ENCODE measurements at regions not wholly inside any gene's neighbourhood (a gene's known extent, or its start where the extent isn't known, plus 50 kb on each side); places are given as distances from the start of the nearest gene placed in this dataset.
"Not testable (repeated sequence)": the region's sequence is repeated elsewhere in the genome, so short reads cannot be mapped to it uniquely, and the experiment has no call there.

DNA sequence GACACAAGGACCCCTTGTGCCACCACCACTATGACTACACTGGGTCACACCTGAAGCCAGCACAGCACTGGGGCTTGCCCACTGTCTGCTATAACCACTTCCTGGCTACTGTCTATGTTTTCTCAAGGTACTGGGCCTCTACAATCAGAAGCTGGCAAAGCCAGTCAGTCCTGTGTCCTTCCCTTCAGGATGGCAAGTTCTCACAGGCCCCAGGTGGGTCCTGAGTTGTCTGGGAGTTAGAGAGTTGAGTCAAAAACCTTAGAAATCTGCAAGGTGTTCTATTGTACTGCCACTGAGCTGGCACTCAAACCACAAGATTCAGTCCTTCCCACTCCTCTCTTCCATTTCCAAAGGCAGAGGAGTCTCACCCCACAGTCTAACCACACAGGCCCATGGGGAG, 705.5 kb downstream of the IPMK start:
- DNase-seq (ENCODE audit: low spot score) = no peak
- Mint-ChIP-seq H3K9me3 (ENCODE audit: unreplicated experiment) (no peaks in the 10 kb centered on the region), H3K4me1 (ENCODE audit: unreplicated experiment) (no peaks in the 10 kb centered on the region), H3K27ac (ENCODE audit: unreplicated experiment) (no peak overlapping the region), H3K36me3 (ENCODE audit: low read depth, unreplicated experiment) (no peaks in the 10 kb centered on the region), H3K4me3 (ENCODE audit: unreplicated experiment) (no peak overlapping the region), H3K27me3 (ENCODE audit: unreplicated experiment) (no peaks in the 10 kb centered on the region)
- TF ChIP-seq, protein P1, sequence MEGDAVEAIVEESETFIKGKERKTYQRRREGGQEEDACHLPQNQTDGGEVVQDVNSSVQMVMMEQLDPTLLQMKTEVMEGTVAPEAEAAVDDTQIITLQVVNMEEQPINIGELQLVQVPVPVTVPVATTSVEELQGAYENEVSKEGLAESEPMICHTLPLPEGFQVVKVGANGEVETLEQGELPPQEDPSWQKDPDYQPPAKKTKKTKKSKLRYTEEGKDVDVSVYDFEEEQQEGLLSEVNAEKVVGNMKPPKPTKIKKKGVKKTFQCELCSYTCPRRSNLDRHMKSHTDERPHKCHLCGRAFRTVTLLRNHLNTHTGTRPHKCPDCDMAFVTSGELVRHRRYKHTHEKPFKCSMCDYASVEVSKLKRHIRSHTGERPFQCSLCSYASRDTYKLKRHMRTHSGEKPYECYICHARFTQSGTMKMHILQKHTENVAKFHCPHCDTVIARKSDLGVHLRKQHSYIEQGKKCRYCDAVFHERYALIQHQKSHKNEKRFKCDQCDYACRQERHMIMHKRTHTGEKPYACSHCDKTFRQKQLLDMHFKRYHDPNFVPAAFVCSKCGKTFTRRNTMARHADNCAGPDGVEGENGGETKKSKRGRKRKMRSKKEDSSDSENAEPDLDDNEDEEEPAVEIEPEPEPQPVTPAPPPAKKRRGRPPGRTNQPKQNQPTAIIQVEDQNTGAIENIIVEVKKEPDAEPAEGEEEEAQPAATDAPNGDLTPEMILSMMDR (IDR thresholded peaks at IDR 0.05; ENCODE audit: unreplicated experiment) = no peak

DNA sequence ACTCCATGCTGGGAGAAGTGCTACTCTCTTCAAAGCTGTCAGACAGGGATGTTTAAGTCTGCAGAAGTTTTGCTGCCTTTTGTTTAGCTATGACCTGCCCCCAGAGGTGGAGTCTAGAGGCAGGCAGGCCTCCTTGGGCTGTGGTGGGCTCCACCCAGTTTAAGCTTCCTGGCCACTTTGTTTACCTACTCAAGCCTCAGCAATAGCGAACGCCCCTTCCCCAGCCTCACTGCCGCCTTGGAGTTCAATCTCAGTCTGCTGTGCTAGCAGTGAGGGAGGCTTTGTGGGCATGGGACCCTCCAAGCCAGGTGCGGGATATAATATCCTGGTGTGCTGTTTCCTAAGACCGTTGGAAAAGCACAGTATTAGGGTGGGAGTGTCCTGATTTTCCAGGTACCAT, 715.9 kb downstream of the IPMK start:
- not testable (repeated sequence) for H3K36me3 Mint-ChIP-seq (ENCODE audit: low read depth, unreplicated experiment); DNase-seq (ENCODE audit: low spot score); H3K4me3 Mint-ChIP-seq (ENCODE audit: unreplicated experiment); H3K27ac Mint-ChIP-seq (ENCODE audit: unreplicated experiment); H3K27me3 Mint-ChIP-seq (ENCODE audit: unreplicated experiment); H3K9me3 Mint-ChIP-seq (ENCODE audit: unreplicated experiment); H3K4me1 Mint-ChIP-seq (ENCODE audit: unreplicated experiment)

DNA sequence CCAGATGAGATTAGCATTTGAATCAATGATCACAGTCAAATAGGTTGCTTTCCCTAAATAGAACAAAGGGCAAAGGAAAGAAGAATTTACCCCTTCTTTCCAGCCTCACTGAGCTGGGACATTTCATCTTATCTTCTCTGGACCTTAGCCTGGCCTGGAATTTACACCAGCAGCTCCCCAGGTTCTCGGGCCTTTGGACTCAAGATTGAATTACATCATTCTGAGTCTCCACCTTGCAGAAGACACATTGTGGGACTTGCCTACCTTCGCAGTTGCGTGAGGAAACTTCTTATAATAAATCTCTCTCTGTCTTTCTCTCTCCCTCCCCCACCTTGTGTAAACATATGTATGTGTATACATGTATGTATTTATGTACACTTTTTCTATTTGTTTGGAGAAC, 732.4 kb downstream of the IPMK start:
- H3K4me1 Mint-ChIP-seq (ENCODE audit: unreplicated experiment) = no peaks in the 10 kb centered on the region
- H3K27ac Mint-ChIP-seq (ENCODE audit: unreplicated experiment) = no peak overlapping the region
- TF ChIP-seq, protein P1 (IDR thresholded peaks at IDR 0.05; ENCODE audit: unreplicated experiment) = no peak
- no peak for DNase-seq (ENCODE audit: low spot score)
- H3K36me3 Mint-ChIP-seq (ENCODE audit: low read depth, unreplicated experiment) = no peaks in the 10 kb centered on the region
- H3K4me3 Mint-ChIP-seq (ENCODE audit: unreplicated experiment) = no peak overlapping the region
- no peaks in the 10 kb centered on the region for H3K9me3 Mint-ChIP-seq (ENCODE audit: unreplicated experiment)
- no peaks in the 10 kb centered on the region for H3K27me3 Mint-ChIP-seq (ENCODE audit: unreplicated experiment)

DNA sequence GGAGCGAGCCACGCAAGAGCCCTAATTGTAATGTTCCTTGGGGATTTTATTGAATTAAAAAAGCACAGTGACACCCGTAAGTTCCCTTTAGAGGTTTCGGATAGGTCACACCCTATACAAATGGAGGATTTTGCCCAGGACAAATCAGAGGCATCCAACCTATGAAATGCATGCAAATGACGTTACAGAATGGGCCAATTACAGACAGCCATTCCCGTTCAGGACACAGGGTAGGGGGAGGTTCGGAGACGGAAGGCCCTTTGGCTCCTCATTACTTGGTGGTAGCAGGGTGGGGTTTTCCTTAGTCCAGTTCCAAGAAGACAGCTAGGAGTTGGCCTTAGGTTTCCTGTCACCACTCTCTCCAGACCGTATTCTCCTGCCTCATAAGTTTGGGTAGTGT, 754.1 kb downstream of the IPMK start:
- Mint-ChIP-seq H3K27me3 (ENCODE audit: unreplicated experiment) (peaks cover 1% of the 10 kb centered on the region), H3K4me3 (ENCODE audit: unreplicated experiment) (no peak overlapping the region), H3K27ac (ENCODE audit: unreplicated experiment) (no peak overlapping the region), H3K9me3 (ENCODE audit: unreplicated experiment) (no peaks in the 10 kb centered on the region), H3K36me3 (ENCODE audit: low read depth, unreplicated experiment) (no peaks in the 10 kb centered on the region), H3K4me1 (ENCODE audit: unreplicated experiment) (no peaks in the 10 kb centered on the region)
- TF ChIP-seq, protein P1 (IDR thresholded peaks at IDR 0.05; ENCODE audit: unreplicated experiment) = no peak
- DNase-seq (ENCODE audit: low spot score) = no peak

DNA sequence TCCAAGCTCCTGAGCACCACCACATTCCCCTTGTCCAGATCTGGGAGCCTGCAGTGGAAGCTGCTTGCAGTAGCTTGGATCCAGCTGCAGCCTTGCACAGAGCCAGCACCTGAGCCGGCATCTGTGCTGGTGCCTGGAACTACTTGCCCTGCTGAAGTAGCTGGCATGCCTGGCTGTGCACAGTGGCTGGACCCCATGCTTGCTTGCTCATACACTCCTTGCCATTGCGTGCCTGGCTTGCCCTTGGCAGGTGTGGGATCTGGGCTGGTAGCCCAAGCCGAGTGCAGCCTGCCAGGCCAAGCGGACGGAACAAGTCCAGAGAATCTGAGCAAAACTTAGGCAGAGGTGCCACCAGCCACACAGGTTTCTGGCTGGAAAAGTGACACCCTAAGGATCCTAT, 759.9 kb downstream of the IPMK start:
- Mint-ChIP-seq H3K9me3 (ENCODE audit: unreplicated experiment) (no peaks in the 10 kb centered on the region), H3K36me3 (ENCODE audit: low read depth, unreplicated experiment) (no peaks in the 10 kb centered on the region), H3K4me1 (ENCODE audit: unreplicated experiment) (no peaks in the 10 kb centered on the region), H3K27ac (ENCODE audit: unreplicated experiment) (no peak overlapping the region), H3K4me3 (ENCODE audit: unreplicated experiment) (no peak overlapping the region), H3K27me3 (ENCODE audit: unreplicated experiment) (no peaks in the 10 kb centered on the region)
- DNase-seq (ENCODE audit: low spot score) = no peak
- TF ChIP-seq, protein P1 (IDR thresholded peaks at IDR 0.05; ENCODE audit: unreplicated experiment) = no peak

All from endothelial cell (in vitro differentiated cells).